OCI-LY7 (cell line): ENCODE measurements at regions not wholly inside any gene's neighbourhood (a gene's known extent, or its start where the extent isn't known, plus 50 kb on each side); places are given as distances from the start of the nearest gene placed in this dataset.

Experiments used
- CTCF ChIP-seq: fragments of 200-600 bp; sonication (generic); conservative IDR thresholded peaks from 2 replicates; pipeline ENCODE4 v1.5.1; 2014; ENCODE audit warnings: mild to moderate bottlenecking, antibody characterized with exemption, low read length, moderate library complexity, mixed read lengths
- EZH2phosphoT487 ChIP-seq: fragments of 200-600 bp; sonication (generic); IDR thresholded peaks from 2 replicates; pipeline ENCODE4 v1.6.1; 2018; ENCODE audit warnings: low read depth, borderline replicate concordance, mild to moderate bottlenecking, mixed run types, antibody characterized with exemption, low read length, moderate library complexity, mixed read lengths

GRCh38 chr2:4618630-4619228 is 915.4 kb downstream of the DCDC2C start:
- TF ChIP-seq CTCF = no peak
- no peak for TF ChIP-seq EZH2phosphoT487
